PC-9 (cell line): ENCODE measurements at regions not wholly inside any gene's neighbourhood (a gene's known extent, or its start where the extent isn't known, plus 50 kb on each side); places are given as distances from the start of the nearest gene placed in this dataset.

Source experiments
- EZH2 ChIP-seq: fragments of 200-600 bp; sonication (generic); IDR thresholded peaks from 2 replicates; pipeline ENCODE4 v1.8.0; 2017; ENCODE audit warnings: antibody characterized with exemption, low read depth
- TF ChIP-seq, protein P1 (sequence below): fragments of 200-600 bp; sonication (generic); conservative IDR thresholded peaks from 2 replicates; pipeline ENCODE4 v1.6.1; 2017; ENCODE audit warnings: mixed run types, antibody characterized with exemption, mild to moderate bottlenecking, moderate library complexity

DNA sequence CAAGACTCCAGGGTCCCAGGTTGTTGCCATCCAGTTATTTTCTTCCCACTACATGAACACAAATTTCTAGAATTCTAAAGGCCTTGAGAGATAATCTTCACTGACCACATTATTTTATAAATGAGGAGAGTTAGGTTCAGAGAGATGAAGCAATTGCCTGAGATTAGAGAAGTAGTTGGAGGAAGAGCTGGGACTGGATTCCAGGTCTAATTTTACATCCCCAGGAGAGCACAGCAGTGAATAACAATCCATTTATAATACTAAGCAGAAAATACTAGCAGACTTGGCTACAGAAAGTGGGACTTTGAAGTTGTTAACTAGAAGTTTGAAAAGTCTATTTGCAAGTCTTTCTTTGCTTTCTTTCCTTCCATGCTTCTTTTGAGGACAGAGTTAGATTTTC is 231.3 kb upstream of the S100G start:
- TF ChIP-seq, protein P1, sequence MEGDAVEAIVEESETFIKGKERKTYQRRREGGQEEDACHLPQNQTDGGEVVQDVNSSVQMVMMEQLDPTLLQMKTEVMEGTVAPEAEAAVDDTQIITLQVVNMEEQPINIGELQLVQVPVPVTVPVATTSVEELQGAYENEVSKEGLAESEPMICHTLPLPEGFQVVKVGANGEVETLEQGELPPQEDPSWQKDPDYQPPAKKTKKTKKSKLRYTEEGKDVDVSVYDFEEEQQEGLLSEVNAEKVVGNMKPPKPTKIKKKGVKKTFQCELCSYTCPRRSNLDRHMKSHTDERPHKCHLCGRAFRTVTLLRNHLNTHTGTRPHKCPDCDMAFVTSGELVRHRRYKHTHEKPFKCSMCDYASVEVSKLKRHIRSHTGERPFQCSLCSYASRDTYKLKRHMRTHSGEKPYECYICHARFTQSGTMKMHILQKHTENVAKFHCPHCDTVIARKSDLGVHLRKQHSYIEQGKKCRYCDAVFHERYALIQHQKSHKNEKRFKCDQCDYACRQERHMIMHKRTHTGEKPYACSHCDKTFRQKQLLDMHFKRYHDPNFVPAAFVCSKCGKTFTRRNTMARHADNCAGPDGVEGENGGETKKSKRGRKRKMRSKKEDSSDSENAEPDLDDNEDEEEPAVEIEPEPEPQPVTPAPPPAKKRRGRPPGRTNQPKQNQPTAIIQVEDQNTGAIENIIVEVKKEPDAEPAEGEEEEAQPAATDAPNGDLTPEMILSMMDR = no peak
- TF ChIP-seq EZH2 = no peak
